IMR-90 (cell line): ENCODE measurements at regions not wholly inside any gene's neighbourhood (a gene's known extent, or its start where the extent isn't known, plus 50 kb on each side); places are given as distances from the start of the nearest gene placed in this dataset.

Experiments
- BHLHE40 ChIP-seq: fragments of 150-350 bp; IDR thresholded peaks from 2 replicates; pipeline ENCODE4 v1.6.1; 2016; ENCODE audit warnings: mild to moderate bottlenecking, low read depth, low read length
- CEBPB ChIP-seq: IDR thresholded peaks from 2 replicates; pipeline ENCODE4 v1.6.1; 2012; ENCODE audit warnings: low read depth, low read length, improper control_type of control experiment
- CHD1 ChIP-seq: IDR thresholded peaks from 2 replicates; pipeline ENCODE4 v1.6.1; 2012; ENCODE audit warnings: low read depth, low read length, improper control_type of control experiment
- FOS ChIP-seq: fragments of 150-350 bp; IDR thresholded peaks from 2 replicates; pipeline ENCODE4 v1.6.1; 2016; ENCODE audit warnings: low read depth, low read length
- MAZ ChIP-seq: IDR thresholded peaks from 2 replicates; pipeline ENCODE4 v1.6.1; 2012; ENCODE audit warnings: low read depth, mild to moderate bottlenecking, low read length, improper control_type of control experiment, moderate library complexity, borderline replicate concordance
- MXI1 ChIP-seq: IDR thresholded peaks from 2 replicates; pipeline ENCODE4 v1.6.1; 2012; ENCODE audit warnings: low read depth, mild to moderate bottlenecking, low read length, moderate library complexity, borderline replicate concordance
- POLR2A ChIP-seq: IDR thresholded peaks from 2 replicates; pipeline ENCODE4 v1.6.1; 2012; ENCODE audit warnings: mild to moderate bottlenecking, low read depth, low read length
- RAD21 ChIP-seq: IDR thresholded peaks from 2 replicates; pipeline ENCODE4 v1.6.1; 2012; ENCODE audit warnings: low read length, improper control_type of control experiment
- RCOR1 ChIP-seq: IDR thresholded peaks from 2 replicates; pipeline ENCODE4 v1.6.1; 2012; ENCODE audit warnings: mild to moderate bottlenecking, low read length, improper control_type of control experiment; ENCODE audit not compliant: insufficient replicate concordance
- RFX5 ChIP-seq: IDR thresholded peaks from 2 replicates; pipeline ENCODE4 v1.8.0; 2012; ENCODE audit warnings: low read depth, mild to moderate bottlenecking, low read length, moderate library complexity
- SMC3 ChIP-seq: fragments of 150-350 bp; IDR thresholded peaks from 2 replicates; pipeline ENCODE4 v1.6.1; 2016; ENCODE audit warnings: low read depth, mild to moderate bottlenecking, antibody characterized with exemption, low read length, moderate library complexity
- TF ChIP-seq, protein P1 (sequence below): conservative IDR thresholded peaks from 2 replicates; pipeline ENCODE4 v1.5.1; 2012; ENCODE audit warnings: mild to moderate bottlenecking, low read depth, low read length, improper control_type of control experiment
- TF ChIP-seq, protein P2 (sequence below): fragments of 150-350 bp; IDR thresholded peaks from 2 replicates; pipeline ENCODE4 v1.6.1; 2016; ENCODE audit warnings: low read depth, mild to moderate bottlenecking, low read length, moderate library complexity, borderline replicate concordance
- TF ChIP-seq, protein P3 (sequence below): fragments of 150-350 bp; IDR thresholded peaks from 2 replicates; pipeline ENCODE4 v1.6.1; 2017; ENCODE audit warnings: mild to moderate bottlenecking, antibody characterized with exemption, low read length, low read depth

DNA sequence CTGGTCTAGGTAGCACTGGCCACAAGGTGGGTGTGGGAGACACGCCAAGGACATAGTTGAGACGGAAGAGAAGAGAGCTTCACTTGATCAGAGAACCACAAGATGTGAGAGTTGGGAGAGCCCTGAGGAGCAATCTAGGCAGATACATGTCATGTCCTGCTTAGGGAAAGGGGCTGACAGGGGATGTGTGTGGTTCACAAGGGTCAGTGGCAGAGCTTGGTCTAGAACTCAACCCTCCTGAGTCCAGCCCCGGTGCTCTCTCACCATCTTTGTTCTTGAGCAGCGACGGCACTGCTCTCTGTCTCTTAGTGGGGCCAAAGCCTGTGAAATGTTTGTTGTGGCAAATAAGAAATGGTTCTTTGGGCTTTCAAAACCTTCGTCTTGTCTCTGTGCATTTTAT lies 243.5 kb upstream of the ROPN1 start:
- TF ChIP-seq RFX5 = no peak
- TF ChIP-seq, protein P1, sequence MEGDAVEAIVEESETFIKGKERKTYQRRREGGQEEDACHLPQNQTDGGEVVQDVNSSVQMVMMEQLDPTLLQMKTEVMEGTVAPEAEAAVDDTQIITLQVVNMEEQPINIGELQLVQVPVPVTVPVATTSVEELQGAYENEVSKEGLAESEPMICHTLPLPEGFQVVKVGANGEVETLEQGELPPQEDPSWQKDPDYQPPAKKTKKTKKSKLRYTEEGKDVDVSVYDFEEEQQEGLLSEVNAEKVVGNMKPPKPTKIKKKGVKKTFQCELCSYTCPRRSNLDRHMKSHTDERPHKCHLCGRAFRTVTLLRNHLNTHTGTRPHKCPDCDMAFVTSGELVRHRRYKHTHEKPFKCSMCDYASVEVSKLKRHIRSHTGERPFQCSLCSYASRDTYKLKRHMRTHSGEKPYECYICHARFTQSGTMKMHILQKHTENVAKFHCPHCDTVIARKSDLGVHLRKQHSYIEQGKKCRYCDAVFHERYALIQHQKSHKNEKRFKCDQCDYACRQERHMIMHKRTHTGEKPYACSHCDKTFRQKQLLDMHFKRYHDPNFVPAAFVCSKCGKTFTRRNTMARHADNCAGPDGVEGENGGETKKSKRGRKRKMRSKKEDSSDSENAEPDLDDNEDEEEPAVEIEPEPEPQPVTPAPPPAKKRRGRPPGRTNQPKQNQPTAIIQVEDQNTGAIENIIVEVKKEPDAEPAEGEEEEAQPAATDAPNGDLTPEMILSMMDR = no peak
- no peak for TF ChIP-seq SMC3
- TF ChIP-seq POLR2A = no peak
- no peak for TF ChIP-seq RCOR1
- TF ChIP-seq, protein P2, sequence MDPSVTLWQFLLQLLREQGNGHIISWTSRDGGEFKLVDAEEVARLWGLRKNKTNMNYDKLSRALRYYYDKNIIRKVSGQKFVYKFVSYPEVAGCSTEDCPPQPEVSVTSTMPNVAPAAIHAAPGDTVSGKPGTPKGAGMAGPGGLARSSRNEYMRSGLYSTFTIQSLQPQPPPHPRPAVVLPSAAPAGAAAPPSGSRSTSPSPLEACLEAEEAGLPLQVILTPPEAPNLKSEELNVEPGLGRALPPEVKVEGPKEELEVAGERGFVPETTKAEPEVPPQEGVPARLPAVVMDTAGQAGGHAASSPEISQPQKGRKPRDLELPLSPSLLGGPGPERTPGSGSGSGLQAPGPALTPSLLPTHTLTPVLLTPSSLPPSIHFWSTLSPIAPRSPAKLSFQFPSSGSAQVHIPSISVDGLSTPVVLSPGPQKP = no peak
- TF ChIP-seq BHLHE40 = no peak
- TF ChIP-seq CHD1 = no peak
- no peak for TF ChIP-seq MXI1
- TF ChIP-seq FOS = no peak
- no peak for TF ChIP-seq CEBPB
- TF ChIP-seq MAZ = no peak
- no peak for TF ChIP-seq RAD21
- TF ChIP-seq, protein P3, sequence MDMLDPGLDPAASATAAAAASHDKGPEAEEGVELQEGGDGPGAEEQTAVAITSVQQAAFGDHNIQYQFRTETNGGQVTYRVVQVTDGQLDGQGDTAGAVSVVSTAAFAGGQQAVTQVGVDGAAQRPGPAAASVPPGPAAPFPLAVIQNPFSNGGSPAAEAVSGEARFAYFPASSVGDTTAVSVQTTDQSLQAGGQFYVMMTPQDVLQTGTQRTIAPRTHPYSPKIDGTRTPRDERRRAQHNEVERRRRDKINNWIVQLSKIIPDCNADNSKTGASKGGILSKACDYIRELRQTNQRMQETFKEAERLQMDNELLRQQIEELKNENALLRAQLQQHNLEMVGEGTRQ = no peak
